ENCODE measurements at regions not wholly inside any gene's neighbourhood (a gene's known extent, or its start where the extent isn't known, plus 50 kb on each side); places are given as distances from the start of the nearest gene placed in this dataset.

DNA sequence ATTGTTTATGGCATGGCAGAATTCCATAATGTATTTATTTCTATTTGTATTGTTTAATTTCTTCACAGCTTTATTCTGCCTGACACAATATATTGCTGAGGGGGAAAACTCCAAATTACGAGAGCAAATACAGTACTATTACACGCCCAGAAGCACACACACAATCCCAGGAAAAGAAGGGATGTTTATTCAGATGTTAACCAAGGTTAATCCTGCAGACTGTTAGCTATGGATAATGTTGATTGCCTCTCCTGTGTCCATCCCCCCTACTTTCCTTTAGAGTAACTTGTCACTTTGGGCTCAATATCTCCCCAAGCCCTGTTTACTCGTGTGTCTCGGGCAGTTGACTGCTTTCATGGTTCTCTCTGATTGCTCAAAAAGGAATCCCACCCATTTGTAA lies 84.2 kb upstream of the ERCC6L2 start:
- TF ChIP-seq, protein P1, sequence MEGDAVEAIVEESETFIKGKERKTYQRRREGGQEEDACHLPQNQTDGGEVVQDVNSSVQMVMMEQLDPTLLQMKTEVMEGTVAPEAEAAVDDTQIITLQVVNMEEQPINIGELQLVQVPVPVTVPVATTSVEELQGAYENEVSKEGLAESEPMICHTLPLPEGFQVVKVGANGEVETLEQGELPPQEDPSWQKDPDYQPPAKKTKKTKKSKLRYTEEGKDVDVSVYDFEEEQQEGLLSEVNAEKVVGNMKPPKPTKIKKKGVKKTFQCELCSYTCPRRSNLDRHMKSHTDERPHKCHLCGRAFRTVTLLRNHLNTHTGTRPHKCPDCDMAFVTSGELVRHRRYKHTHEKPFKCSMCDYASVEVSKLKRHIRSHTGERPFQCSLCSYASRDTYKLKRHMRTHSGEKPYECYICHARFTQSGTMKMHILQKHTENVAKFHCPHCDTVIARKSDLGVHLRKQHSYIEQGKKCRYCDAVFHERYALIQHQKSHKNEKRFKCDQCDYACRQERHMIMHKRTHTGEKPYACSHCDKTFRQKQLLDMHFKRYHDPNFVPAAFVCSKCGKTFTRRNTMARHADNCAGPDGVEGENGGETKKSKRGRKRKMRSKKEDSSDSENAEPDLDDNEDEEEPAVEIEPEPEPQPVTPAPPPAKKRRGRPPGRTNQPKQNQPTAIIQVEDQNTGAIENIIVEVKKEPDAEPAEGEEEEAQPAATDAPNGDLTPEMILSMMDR (IDR thresholded peaks at IDR 0.05; ENCODE audit: control insufficient read depth, insufficient read depth, low read depth, low read length, missing control alignments): no peak
- no peak overlapping the region for H3K4me3 ChIP-seq (ENCODE audit: control insufficient read depth, low read depth, low read length)
- DNase-seq (ENCODE audit: low read depth): no peak

DNA sequence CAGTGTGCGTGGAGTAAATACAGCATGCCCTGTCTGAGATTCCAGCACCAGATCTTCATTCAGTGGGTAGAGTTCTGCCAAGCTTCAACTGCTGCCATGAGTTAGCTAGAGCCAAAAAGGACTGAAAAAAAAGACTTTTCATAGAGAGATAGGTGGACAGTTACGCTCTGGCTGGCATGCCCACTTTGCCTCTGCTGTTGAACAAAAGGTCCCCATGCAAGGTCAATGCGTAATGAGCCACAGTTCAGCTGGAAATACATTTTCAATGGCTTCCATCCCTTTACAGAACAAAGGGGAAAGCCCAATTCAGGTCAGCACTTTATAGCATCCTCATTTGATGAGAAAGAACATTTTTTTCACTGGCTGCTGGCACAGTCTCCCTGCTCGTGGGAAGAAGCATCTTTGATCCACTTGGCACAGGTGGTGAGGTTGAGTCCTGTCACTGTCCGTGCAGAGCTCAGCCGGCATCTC lies 86.9 kb upstream of the ERCC6L2 start:
- no peak for DNase-seq (ENCODE audit: low read depth)
- no peak overlapping the region for H3K4me3 ChIP-seq (ENCODE audit: control insufficient read depth, low read depth, low read length)
- TF ChIP-seq, protein P1 (IDR thresholded peaks at IDR 0.05; ENCODE audit: control insufficient read depth, insufficient read depth, low read depth, low read length, missing control alignments): no peak

DNA sequence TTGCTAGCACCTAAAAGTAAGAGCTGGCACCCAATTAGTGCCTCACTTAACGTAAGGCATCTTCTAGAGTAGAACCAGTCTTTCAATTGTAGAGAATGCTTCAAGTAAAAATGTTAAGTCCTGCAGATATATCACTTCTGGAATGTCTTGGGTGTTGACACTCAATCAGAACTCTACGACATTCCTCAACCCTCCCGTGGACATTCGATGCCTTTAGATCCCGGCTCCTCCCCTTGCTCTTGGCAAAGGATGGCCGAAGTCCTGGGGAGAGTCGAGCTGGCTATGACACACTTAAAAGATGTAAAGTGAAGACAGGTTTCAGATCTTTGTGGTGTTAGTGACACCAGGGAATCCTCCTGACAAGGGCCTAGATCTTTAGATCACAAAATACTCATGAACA lies 87.5 kb upstream of the ERCC6L2 start:
- DNase-seq (ENCODE audit: low read depth): no peak
- TF ChIP-seq, protein P1 (IDR thresholded peaks at IDR 0.05; ENCODE audit: control insufficient read depth, insufficient read depth, low read depth, low read length, missing control alignments): no peak
- no peak overlapping the region for H3K4me3 ChIP-seq (ENCODE audit: control insufficient read depth, low read depth, low read length)

DNA sequence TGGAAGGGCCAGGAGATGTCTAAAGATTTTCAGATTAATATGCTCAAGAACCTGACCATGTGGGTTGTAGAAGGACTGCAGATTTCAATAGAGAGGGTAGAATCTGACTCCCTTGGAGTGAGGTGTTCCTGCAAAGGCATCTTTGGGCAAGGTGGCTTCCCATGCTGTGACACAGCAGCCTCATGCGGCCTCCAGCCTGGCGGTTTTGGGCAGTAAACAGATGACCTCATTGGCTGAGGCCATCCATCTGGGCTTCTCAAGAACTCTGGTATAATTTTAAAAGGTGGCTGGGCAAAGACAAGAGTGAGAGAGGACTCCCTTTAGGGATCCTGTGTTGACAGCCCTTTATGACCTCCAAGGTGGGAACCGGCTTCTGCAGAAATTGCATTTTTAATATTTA lies 90.3 kb upstream of the ERCC6L2 start:
- TF ChIP-seq, protein P1 (IDR thresholded peaks at IDR 0.05; ENCODE audit: control insufficient read depth, insufficient read depth, low read depth, low read length, missing control alignments): no peak
- DNase-seq (ENCODE audit: low read depth): no peak
- no peak overlapping the region for H3K4me3 ChIP-seq (ENCODE audit: control insufficient read depth, low read depth, low read length)

DNA sequence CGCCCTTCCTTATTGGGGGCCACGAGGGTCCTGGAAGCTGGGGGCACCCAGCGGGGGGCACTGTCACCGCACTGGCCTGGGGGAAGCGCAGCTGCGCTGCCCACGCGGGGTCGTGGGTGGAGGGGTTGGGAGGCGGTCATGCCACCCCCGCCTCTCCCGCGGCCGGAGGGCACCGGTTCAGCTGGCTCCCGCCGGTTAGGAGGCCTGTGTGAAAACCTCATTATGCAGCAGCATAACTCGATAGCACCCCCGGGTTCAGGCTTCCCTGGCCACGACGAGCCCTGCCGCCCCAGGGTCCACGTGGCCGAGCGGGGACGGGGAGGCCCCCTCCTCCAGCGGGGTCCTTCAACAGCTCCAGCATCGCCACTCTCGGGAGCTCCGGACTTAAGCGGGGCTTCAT lies 91.2 kb upstream of the ERCC6L2 start:
- no peak for DNase-seq (ENCODE audit: low read depth)
- no peak overlapping the region for H3K4me3 ChIP-seq (ENCODE audit: control insufficient read depth, low read depth, low read length)
- TF ChIP-seq, protein P1 (IDR thresholded peaks at IDR 0.05; ENCODE audit: control insufficient read depth, insufficient read depth, low read depth, low read length, missing control alignments): no peak

DNA sequence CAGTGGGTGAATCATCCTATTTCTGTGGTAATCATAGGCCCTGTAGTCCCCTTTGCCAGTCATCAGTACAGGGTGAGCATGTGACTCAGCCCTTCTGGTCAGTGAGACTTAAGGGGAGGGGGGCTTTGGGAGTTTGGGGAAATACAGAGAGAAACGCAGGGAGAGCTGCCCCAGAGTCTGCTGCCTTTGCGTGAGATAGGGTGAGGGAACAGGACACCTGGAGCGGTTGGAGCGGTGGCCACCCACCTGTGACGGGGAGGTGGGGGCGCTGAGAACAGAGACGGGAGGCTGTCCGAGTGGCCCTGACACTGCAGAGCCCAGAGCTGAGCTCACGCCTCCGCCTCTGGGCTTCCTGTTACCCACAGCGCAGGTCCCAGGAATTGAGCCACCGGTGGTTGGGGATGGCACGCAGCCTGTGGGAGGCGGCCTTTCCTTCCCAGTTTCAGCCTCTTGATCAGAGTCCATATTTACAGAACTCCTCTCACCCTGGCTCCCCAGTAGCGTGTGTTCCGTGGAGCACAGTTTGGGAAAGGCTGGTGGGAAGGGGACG lies 92.0 kb upstream of the ERCC6L2 start:
- no peak for DNase-seq (ENCODE audit: low read depth)
- no peak overlapping the region for H3K4me3 ChIP-seq (ENCODE audit: control insufficient read depth, low read depth, low read length)
- TF ChIP-seq, protein P1 (IDR thresholded peaks at IDR 0.05; ENCODE audit: control insufficient read depth, insufficient read depth, low read depth, low read length, missing control alignments): no peak

DNA sequence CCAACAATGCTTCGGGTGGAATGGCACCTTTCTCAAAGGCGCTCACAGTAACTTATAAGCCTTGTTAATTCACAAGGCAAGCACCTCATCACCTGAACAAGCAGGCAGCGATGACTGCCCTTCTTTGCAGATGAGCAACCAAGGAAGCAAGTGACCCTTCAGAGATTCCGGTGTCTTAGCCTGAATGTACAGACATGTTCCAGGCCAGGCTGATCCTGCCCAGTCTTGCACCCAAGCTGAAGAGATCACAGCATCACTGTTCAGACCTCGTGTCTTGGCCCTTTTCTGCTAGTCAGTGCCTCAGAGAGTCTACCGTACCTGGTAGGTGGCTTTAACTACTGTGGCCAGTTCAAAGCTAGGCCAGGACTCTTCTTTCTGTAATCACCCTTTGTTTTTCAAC lies 94.7 kb upstream of the ERCC6L2 start:
- H3K4me3 ChIP-seq (ENCODE audit: control insufficient read depth, low read depth, low read length): no peak overlapping the region
- no peak for DNase-seq (ENCODE audit: low read depth)
- TF ChIP-seq, protein P1 (IDR thresholded peaks at IDR 0.05; ENCODE audit: control insufficient read depth, insufficient read depth, low read depth, low read length, missing control alignments): no peak

Measured in AG09309 (cell line).